Neural crest cell (in vitro differentiated cells): ENCODE measurements at regions not wholly inside any gene's neighbourhood (a gene's known extent, or its start where the extent isn't known, plus 50 kb on each side); places are given as distances from the start of the nearest gene placed in this dataset.

Experiments used
- DNase-seq: peaks from one replicate; pipeline ENCODE4 v3.0.0; 2021; ENCODE audit warnings: low read depth, mixed read lengths, low spot score
- H3K27ac Mint-ChIP-seq: one replicate; pipeline ENCODE4 v1.8.0; 2021; ENCODE audit warnings: mild to moderate bottlenecking, mixed read lengths; ENCODE audit not compliant: unreplicated experiment
- H3K27me3 Mint-ChIP-seq: 2 replicates; pipeline ENCODE4 v1.8.0; 2021; ENCODE audit warnings: low read depth, mild to moderate bottlenecking, mixed read lengths
- H3K36me3 Mint-ChIP-seq: 2 replicates; pipeline ENCODE4 v1.8.0; 2021; ENCODE audit warnings: low read depth, mild to moderate bottlenecking, mixed read lengths
- H3K4me1 Mint-ChIP-seq: 2 replicates; pipeline ENCODE4 v1.8.0; 2021; ENCODE audit warnings: mixed read lengths
- H3K4me3 Mint-ChIP-seq: one replicate; pipeline ENCODE4 v1.8.0; 2021; ENCODE audit warnings: mild to moderate bottlenecking, mixed read lengths
- H3K9me3 Mint-ChIP-seq: 2 replicates; pipeline ENCODE4 v1.8.0; 2021; ENCODE audit warnings: mixed read lengths
- TF ChIP-seq, protein P1 (sequence below): fragments of 200-600 bp; sonication (generic); conservative IDR thresholded peaks from 2 replicates; pipeline ENCODE4 v1.5.0; 2021; ENCODE audit warnings: antibody characterized with exemption, mild to moderate bottlenecking

DNA sequence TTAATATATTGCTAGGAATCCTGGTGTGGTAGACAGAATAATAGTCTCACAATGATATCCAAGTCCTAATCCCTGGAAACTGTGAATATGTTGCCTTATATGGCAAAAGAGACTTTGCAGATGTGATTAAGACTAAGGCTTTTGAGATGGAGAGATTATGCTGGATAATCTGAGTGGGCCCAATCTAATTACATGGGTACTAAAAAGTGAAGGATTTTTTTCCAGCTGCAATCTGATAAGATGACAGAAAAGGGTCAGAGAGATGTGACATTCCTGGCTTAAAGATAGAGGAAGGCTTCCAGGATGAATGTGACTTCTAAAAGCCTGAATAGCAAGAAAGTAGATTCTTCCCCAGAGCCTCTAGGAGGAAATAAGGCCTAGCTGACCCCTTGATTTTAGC is 80.7 kb upstream of the MPDZ start:
- Mint-ChIP-seq H3K9me3 (no peaks in the 10 kb centered on the region), H3K27me3 (no peaks in the 10 kb centered on the region), H3K4me1 (no peaks in the 10 kb centered on the region), H3K27ac (no peak overlapping the region), H3K4me3 (no peak overlapping the region), H3K36me3 (no peaks in the 10 kb centered on the region)
- DNase-seq, result no peak
- TF ChIP-seq, protein P1, sequence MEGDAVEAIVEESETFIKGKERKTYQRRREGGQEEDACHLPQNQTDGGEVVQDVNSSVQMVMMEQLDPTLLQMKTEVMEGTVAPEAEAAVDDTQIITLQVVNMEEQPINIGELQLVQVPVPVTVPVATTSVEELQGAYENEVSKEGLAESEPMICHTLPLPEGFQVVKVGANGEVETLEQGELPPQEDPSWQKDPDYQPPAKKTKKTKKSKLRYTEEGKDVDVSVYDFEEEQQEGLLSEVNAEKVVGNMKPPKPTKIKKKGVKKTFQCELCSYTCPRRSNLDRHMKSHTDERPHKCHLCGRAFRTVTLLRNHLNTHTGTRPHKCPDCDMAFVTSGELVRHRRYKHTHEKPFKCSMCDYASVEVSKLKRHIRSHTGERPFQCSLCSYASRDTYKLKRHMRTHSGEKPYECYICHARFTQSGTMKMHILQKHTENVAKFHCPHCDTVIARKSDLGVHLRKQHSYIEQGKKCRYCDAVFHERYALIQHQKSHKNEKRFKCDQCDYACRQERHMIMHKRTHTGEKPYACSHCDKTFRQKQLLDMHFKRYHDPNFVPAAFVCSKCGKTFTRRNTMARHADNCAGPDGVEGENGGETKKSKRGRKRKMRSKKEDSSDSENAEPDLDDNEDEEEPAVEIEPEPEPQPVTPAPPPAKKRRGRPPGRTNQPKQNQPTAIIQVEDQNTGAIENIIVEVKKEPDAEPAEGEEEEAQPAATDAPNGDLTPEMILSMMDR, result no peak

DNA sequence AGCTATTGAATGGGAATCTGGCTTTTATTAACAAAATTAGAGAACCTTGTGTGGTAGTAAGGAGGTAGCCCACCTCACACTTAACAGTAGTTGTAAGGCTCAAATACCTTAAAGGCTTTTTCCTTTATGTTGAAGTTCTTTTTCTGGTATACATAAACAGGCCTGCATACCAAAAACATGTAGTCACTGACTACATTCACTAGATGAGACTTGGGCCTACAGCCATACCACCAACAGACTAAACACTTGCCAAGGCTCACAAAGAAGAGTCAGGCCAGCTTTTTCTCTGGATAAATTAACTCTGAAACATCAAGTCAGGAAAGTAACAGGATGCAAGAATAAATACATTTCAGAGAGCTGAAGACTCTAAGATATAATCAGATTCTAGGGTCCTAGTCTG is 78.6 kb upstream of the MPDZ start:
- DNase-seq, result no peak
- Mint-ChIP-seq H3K4me1 (no peaks in the 10 kb centered on the region), H3K27ac (no peak overlapping the region), H3K27me3 (no peaks in the 10 kb centered on the region), H3K9me3 (no peaks in the 10 kb centered on the region), H3K36me3 (no peaks in the 10 kb centered on the region), H3K4me3 (no peak overlapping the region)
- TF ChIP-seq, protein P1, result no peak

DNA sequence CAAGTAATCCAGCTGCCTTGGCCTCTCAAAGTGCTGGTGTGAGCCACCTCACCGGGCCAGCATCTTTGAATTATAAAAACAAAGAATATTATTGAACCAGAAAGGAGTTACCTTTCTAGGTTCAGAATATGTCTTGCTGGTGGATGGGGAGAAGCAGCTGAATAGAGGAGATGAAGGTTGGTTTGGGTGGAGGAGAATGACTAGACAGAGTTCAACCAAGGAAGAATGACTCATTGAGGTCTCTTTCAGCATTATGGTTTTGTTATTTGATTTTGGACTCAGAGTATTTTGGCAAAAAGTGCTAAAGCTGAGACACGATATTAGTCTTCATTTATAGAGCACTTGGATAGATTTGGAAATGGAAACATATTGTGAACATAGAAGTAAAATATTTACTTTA is 75.2 kb upstream of the MPDZ start:
- H3K27me3 Mint-ChIP-seq, result no peaks in the 10 kb centered on the region

DNA sequence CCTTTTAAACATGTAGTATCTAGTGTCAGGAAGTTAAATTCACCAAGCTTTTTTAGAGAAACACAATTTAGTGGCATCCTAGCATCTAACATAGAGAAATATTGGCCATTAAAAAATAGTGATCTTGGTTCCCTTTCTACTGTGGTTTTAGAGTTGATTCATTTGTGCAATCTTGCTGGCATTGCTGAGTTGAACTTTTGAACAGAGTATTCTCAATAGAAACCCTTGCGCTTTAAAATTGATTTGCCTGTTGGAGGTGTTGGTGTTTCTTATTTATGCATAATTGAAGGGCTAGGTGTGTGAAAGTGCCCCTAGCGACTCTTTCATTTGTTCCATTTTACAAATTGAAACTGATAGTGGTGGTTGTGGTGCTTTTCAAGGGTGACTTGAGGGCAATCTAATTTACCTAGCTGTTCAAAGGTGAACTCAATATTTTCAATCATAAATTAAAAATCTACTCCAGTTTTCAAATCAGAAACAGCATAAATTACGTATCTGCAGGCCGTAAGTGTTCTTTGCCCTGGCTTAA is 73.0 kb upstream of the MPDZ start:
- Mint-ChIP-seq H3K4me1 (no peaks in the 10 kb centered on the region), H3K36me3 (no peaks in the 10 kb centered on the region), H3K4me3 (no peak overlapping the region), H3K27me3 (no peaks in the 10 kb centered on the region), H3K9me3 (no peaks in the 10 kb centered on the region), H3K27ac (no peak overlapping the region)
- DNase-seq, result no peak
- TF ChIP-seq, protein P1, result no peak

More for the DNA sequence above, 75.2 kb upstream of the MPDZ start:
- Mint-ChIP-seq H3K4me3 (no peak overlapping the region), H3K27ac (no peak overlapping the region), H3K9me3 (no peaks in the 10 kb centered on the region), H3K36me3 (no peaks in the 10 kb centered on the region), H3K4me1 (no peaks in the 10 kb centered on the region)
- DNase-seq, result no peak
- TF ChIP-seq, protein P1, result no peak

DNA sequence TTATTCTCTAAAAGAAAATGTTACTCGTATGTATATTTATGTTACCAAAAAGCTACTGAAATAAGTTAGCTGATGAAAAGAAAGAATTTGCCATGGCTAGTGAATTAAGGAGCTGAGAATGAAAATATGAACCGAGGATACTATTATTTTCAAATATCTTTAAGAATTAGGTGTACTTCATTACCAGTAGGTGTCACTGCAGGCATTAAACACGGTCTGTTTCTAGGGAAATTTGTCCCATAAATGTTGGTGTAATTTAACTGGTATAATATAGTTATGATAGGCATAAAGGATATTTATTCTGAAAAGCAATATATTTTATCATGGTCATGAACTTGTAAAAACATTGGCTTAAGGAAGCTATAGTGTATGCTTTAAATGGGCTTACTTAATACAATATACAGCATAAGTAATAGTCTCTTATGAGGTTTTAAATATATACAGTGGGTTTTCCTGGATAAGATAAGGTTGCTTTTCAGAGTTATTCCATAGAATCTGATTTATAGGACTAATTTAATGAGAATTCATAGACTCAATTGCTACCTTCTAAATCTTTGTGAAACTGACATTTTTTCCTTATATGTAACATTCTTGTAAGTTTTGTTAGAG is 72.4 kb upstream of the MPDZ start:
- H3K36me3 Mint-ChIP-seq, result no peaks in the 10 kb centered on the region
- no peak overlapping the region for H3K4me3 Mint-ChIP-seq
- H3K9me3 Mint-ChIP-seq, result no peaks in the 10 kb centered on the region
- TF ChIP-seq, protein P1, result peak; percentile 83
- no peaks in the 10 kb centered on the region for H3K27me3 Mint-ChIP-seq
- no peak overlapping the region for H3K27ac Mint-ChIP-seq
- H3K4me1 Mint-ChIP-seq, result no peaks in the 10 kb centered on the region
- DNase-seq, result no peak
